A549 (cell line): ENCODE measurements at regions not wholly inside any gene's neighbourhood (a gene's known extent, or its start where the extent isn't known, plus 50 kb on each side); places are given as distances from the start of the nearest gene placed in this dataset.

Experiments
- ATOH8 ChIP-seq: fragments of 250-450 bp; sonication (Bioruptor Pico); IDR thresholded peaks from 2 replicates; pipeline ENCODE4 v1.5.0; 2020; ENCODE audit warnings: low read depth, mild to moderate bottlenecking, moderate library complexity
- CEBPB ChIP-seq, 2 experiments: fragments of >200 bp in 1 of 2; sonication (Bioruptor Twin) in 1 of 2; formaldehyde crosslinking in 1 of 2; IDR thresholded peaks; 2 replicates each; pipeline ENCODE4 v1.6.1; 2012 to 2016
- CTCF ChIP-seq: fragments of >200 bp; sonication (Bioruptor Twin); formaldehyde crosslinking; IDR thresholded peaks from 3 replicates; pipeline ENCODE4 v1.5.1; 2016
- HDAC2 ChIP-seq: fragments of 200-600 bp; sonication (generic); IDR thresholded peaks from 2 replicates; pipeline ENCODE4 v1.6.1; 2016
- MYC ChIP-seq: IDR thresholded peaks from 2 replicates; pipeline ENCODE4 v1.6.1; 2012; ENCODE audit warnings: mild to moderate bottlenecking, inconsistent platforms, low read length, improper control_type of control experiment, borderline replicate concordance
- PBX3 ChIP-seq: IDR thresholded peaks from 2 replicates; pipeline ENCODE4 v1.6.1; 2012
- POLR2A ChIP-seq: IDR thresholded peaks from 2 replicates; pipeline ENCODE4 v1.6.1; 2012; ENCODE audit warnings: mild to moderate bottlenecking, low read length
- REST ChIP-seq: fragments of 200-600 bp; sonication (generic); IDR thresholded peaks from 2 replicates; pipeline ENCODE4 v1.6.1; 2016; ENCODE audit warnings: antibody characterized with exemption, mild to moderate bottlenecking, moderate library complexity
- USF2 ChIP-seq: fragments of 450-650 bp; IDR thresholded peaks from 2 replicates; pipeline ENCODE4 v1.6.1; 2014; ENCODE audit warnings: antibody characterized with exemption

GRCh38 chr10:20972925-20973324 lies 75.8 kb upstream of the NEBL start:
- no peak for TF ChIP-seq CTCF
- TF ChIP-seq USF2: no peak
- no peak for TF ChIP-seq REST
- no peak for TF ChIP-seq ATOH8
- TF ChIP-seq MYC: no peak
- no peak for TF ChIP-seq POLR2A
- no peak for TF ChIP-seq HDAC2
- no peak for TF ChIP-seq CEBPB (IDR thresholded peaks at IDR 0.05)
- no peak for TF ChIP-seq PBX3
